MM.1S (cell line): ENCODE measurements at regions not wholly inside any gene's neighbourhood (a gene's known extent, or its start where the extent isn't known, plus 50 kb on each side); places are given as distances from the start of the nearest gene placed in this dataset.
"Not testable (repeated sequence)": the region's sequence is repeated elsewhere in the genome, so short reads cannot be mapped to it uniquely, and the experiment has no call there.

Source experiments
- DNase-seq: peaks from one replicate; pipeline ENCODE4 v3.0.0-alpha.2; 2015
- H2AFZ ChIP-seq: fragments of 300-600 bp; sonication (generic); 2 replicates; pipeline ENCODE4 v1.6.0; 2016; ENCODE audit warnings: antibody characterized with exemption, low read length
- H3F3A ChIP-seq: fragments of 300-600 bp; sonication (generic); 2 replicates; pipeline ENCODE4 v1.6.1; 2016; ENCODE audit warnings: mild to moderate bottlenecking, antibody characterized with exemption, low read length, moderate library complexity, mixed read lengths; ENCODE audit not compliant: insufficient read depth
- H3K27ac ChIP-seq: fragments of 300-600 bp; sonication (generic); 2 replicates; pipeline ENCODE4 v1.5.1; 2016; ENCODE audit warnings: mild to moderate bottlenecking, low read length
- H3K27me3 ChIP-seq: fragments of 300-600 bp; sonication (generic); replicated peaks from 2 replicates; pipeline ENCODE4 v1.6.0; 2016; ENCODE audit warnings: low read length; ENCODE audit not compliant: insufficient read depth
- H3K36me3 ChIP-seq: fragments of 300-600 bp; sonication (generic); replicated peaks from 2 replicates; pipeline ENCODE4 v1.6.1; 2016; ENCODE audit warnings: mild to moderate bottlenecking, low read length, mixed read lengths; ENCODE audit not compliant: insufficient read depth
- H3K4me1 ChIP-seq: fragments of 300-600 bp; sonication (generic); 2 replicates; pipeline ENCODE4 v1.6.1; 2016; ENCODE audit warnings: low read length, mixed read lengths
- H3K4me2 ChIP-seq: fragments of 300-600 bp; sonication (generic); 2 replicates; pipeline ENCODE4 v1.6.0; 2016; ENCODE audit warnings: low read depth, low read length
- H3K4me3 ChIP-seq: fragments of 300-600 bp; sonication (generic); 2 replicates; pipeline ENCODE4 v1.5.1; 2016; ENCODE audit warnings: low read length, mixed read lengths
- H3K79me2 ChIP-seq: fragments of 300-600 bp; sonication (generic); 2 replicates; pipeline ENCODE4 v1.6.1; 2016; ENCODE audit warnings: mixed run types, low read length, mixed read lengths
- H3K9ac ChIP-seq: fragments of 300-600 bp; sonication (generic); 2 replicates; pipeline ENCODE4 v1.6.1; 2016; ENCODE audit warnings: low read length, mixed read lengths
- H3K9me2 ChIP-seq: fragments of 300-600 bp; sonication (generic); replicated peaks from 2 replicates; pipeline ENCODE4 v1.6.1; 2016; ENCODE audit warnings: mild to moderate bottlenecking, low read length, mixed read lengths; ENCODE audit not compliant: insufficient read depth
- H3K9me3 ChIP-seq: fragments of 300-600 bp; sonication (generic); replicated peaks from 2 replicates; pipeline ENCODE4 v1.6.1; 2016; ENCODE audit warnings: mild to moderate bottlenecking, low read length, mixed read lengths; ENCODE audit not compliant: insufficient read depth
- H4K20me1 ChIP-seq: fragments of 300-600 bp; sonication (generic); 2 replicates; pipeline ENCODE4 v1.6.1; 2016; ENCODE audit warnings: mild to moderate bottlenecking, low read length, moderate library complexity, mixed read lengths; ENCODE audit not compliant: insufficient read depth

DNA sequence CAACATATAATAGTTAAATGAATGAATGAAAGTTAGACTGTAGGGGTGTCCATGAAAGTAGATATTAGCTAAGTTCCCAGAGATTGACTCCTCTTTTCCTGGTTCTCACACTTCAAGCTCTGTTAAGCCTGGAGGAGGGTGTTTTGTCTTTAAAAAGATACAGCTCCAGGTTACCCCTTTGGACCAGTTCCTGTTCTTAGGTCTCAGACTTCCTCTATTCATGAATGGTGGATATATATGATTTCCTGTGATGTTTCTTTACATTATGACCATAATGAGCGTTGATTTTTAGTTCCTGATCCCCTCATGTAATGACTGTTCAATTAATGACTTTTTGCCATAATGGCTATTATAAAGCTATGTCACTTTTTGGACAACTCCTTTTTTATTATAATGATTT, 115.9 kb downstream of the FAM72C start:
- H3K27ac ChIP-seq, H3K4me2 ChIP-seq, H3K36me3 ChIP-seq, H3K4me1 ChIP-seq, H3K27me3 ChIP-seq, H3K79me2 ChIP-seq, DNase-seq, H3K9me2 ChIP-seq, H3K4me3 ChIP-seq, H3K9ac ChIP-seq, H4K20me1 ChIP-seq, H2AFZ ChIP-seq, H3F3A ChIP-seq, H3K9me3 ChIP-seq: not testable (repeated sequence)

DNA sequence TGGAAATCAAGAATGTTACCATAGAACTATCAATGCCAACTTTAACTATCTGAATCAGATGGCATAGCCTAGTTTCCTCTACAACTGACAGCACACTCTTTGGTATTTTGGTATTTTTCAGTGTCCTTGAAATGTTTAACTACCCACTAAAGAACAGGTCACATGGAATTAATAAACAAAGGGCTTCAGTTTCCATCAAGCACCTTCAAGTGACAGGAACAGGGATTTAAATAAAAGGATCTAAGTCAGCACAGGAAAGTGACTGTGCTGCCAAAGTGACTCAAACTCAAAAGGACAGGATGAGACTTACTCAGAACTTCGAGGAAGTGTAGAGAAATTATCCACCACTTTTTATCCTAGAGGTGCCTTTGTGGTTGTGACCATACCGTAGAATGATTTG, 117.7 kb downstream of the FAM72C start:
- H4K20me1 ChIP-seq, H3K79me2 ChIP-seq, DNase-seq, H3K27me3 ChIP-seq, H3K9ac ChIP-seq, H3K27ac ChIP-seq, H3K9me2 ChIP-seq, H3F3A ChIP-seq, H3K4me3 ChIP-seq, H3K9me3 ChIP-seq, H3K4me2 ChIP-seq, H3K4me1 ChIP-seq, H2AFZ ChIP-seq, H3K36me3 ChIP-seq: not testable (repeated sequence)

DNA sequence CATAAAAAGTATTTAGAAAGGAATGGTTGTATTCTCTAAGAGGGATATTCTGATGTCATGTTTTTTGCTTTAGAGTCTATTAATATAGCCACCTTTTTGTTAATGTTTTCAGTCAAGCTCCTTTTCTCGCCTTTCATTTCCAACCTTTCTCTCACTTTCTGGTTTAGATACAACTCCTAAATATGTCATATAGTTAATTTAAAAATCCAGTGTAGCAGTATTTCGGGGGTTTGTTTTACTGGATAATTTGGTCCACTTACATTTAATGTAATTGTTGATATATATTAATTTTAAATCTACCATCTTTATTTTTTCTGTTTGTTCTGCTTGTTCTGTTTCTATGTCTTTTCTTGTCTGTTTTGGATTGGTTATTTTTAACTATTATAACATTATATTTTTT, 121.1 kb downstream of the FAM72C start:
- H3K4me3 ChIP-seq, H3K9ac ChIP-seq, H2AFZ ChIP-seq, DNase-seq, H3K9me2 ChIP-seq, H4K20me1 ChIP-seq, H3K4me2 ChIP-seq, H3K4me1 ChIP-seq, H3F3A ChIP-seq, H3K36me3 ChIP-seq, H3K27ac ChIP-seq, H3K27me3 ChIP-seq, H3K9me3 ChIP-seq, H3K79me2 ChIP-seq: not testable (repeated sequence)

DNA sequence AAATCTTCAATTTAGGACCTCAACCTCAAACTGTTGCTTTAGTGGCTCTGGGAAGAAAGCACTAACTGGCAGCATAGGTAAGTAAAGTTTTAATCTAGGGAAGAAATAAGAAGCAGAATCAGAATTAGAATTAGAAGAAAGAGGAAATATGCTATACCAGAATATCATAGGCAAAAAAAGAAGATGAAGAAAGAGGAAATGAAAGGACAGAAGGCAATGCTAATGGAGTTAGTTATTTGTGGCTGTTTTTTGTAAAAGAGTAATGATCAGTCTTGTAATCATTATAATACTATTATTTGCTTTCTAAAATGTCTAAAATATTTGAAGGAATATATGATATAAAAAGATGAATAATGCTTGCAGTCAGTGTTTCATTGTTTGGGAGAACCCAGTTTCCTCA, 122.9 kb downstream of the FAM72C start:
- not testable (repeated sequence) for H3K36me3 ChIP-seq, H3K4me3 ChIP-seq, H3F3A ChIP-seq, H3K4me1 ChIP-seq, H3K27me3 ChIP-seq, H3K79me2 ChIP-seq, H3K9me3 ChIP-seq, H3K27ac ChIP-seq, DNase-seq, H3K9ac ChIP-seq, H4K20me1 ChIP-seq, H3K4me2 ChIP-seq, H2AFZ ChIP-seq, H3K9me2 ChIP-seq

DNA sequence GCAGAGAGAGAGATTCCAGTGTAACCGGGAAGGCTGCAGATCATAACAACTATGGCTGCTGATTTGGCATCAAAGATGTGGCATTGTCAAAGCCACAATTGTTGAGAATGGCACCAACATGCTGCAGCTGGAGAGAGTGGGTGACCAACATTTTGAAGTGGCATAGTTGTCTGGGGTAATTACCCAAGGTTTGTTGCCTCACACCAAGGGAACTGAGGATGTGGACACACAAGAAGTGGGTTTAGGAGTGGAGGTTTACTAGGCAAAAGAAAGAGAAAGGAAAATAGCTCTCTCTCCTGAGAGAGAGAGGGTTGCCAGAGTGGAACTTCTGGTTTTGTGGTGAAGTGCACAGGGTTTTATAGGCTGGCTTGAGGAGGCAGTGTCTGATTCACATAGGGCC, 126.6 kb downstream of the FAM72C start:
- H3K36me3 ChIP-seq, H3K9me3 ChIP-seq, H2AFZ ChIP-seq, H3K27me3 ChIP-seq, H3K4me2 ChIP-seq, H3K4me3 ChIP-seq, H3K79me2 ChIP-seq, H4K20me1 ChIP-seq, H3F3A ChIP-seq, H3K9ac ChIP-seq, H3K4me1 ChIP-seq, DNase-seq, H3K27ac ChIP-seq, H3K9me2 ChIP-seq: not testable (repeated sequence)

DNA sequence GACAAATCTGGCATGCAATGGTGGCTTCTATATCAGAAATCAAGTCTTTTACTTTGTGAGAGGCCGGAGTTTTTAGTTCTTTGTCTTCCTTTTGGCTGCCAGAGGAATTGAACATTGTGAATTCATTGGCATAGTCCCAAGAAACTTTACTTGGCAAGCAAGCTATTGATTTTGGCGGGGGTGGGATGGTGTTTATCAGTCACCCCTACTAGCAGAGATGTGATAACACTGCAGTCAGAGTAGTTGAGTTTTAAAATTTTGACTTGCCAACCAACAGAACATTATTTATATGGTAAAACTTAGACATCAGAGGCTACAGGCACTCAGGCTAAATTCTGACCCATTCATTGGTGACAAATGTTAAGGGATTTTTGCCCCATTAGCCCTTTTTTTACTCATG, 129.7 kb downstream of the FAM72C start:
- not testable (repeated sequence) for H2AFZ ChIP-seq, H3K4me2 ChIP-seq, H3K4me1 ChIP-seq, H3K9ac ChIP-seq, H4K20me1 ChIP-seq, H3K9me3 ChIP-seq, H3K36me3 ChIP-seq, H3K4me3 ChIP-seq, H3K27ac ChIP-seq, H3F3A ChIP-seq, H3K79me2 ChIP-seq, H3K27me3 ChIP-seq, H3K9me2 ChIP-seq, DNase-seq

DNA sequence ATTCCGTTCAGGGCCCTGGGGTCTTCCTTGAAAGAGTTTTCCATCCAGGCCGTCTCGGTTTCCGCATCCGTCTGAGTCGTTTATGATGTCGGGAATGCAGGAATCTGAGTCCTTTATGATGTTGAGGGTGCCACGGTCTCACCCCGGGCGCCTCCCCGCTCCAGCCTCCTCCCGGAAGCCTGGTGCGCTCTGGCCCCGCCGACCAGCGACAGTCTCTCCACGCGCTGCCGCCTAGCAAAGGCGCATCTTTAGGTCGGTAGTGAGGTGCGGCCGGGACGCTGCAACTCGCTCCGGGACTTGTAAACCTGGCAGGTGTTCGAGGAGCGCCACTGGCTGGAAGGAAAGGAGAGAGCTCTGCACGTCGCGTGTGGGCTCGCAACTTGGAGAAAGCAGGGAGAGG, 132.6 kb downstream of the FAM72C start:
- not testable (repeated sequence) for H3K4me2 ChIP-seq, H3K9me2 ChIP-seq, H3K27me3 ChIP-seq, H3K9ac ChIP-seq, H3K9me3 ChIP-seq, DNase-seq, H3K79me2 ChIP-seq, H3K4me3 ChIP-seq, H2AFZ ChIP-seq, H3K36me3 ChIP-seq, H3F3A ChIP-seq, H4K20me1 ChIP-seq, H3K4me1 ChIP-seq, H3K27ac ChIP-seq

DNA sequence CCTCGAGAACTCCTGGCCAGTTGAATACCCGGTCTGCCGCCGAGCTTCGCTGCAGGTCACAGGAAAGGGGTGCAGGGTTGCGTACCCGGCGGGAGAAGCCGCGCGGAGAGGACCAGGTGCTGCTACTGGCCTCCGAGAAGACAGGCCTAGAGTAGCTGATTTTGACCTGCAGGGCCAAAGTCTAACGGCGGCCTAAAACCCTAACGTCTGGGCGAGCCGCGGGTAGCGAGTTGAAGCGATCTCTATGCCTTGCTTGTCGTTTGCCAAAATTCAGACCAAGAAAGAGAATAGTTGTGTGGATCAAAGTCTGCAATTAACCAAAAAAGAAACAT, 133.2 kb downstream of the FAM72C start:
- H3K27ac ChIP-seq, H3K36me3 ChIP-seq, H3F3A ChIP-seq, DNase-seq, H3K4me1 ChIP-seq, H3K27me3 ChIP-seq, H3K9me3 ChIP-seq, H3K4me2 ChIP-seq, H3K9ac ChIP-seq, H2AFZ ChIP-seq, H3K79me2 ChIP-seq, H4K20me1 ChIP-seq, H3K4me3 ChIP-seq, H3K9me2 ChIP-seq: not testable (repeated sequence)
